PC-9 (cell line): ENCODE measurements at regions not wholly inside any gene's neighbourhood (a gene's known extent, or its start where the extent isn't known, plus 50 kb on each side); places are given as distances from the start of the nearest gene placed in this dataset.

Source experiments
- BruUV-seq: library from RNA; stranded (reverse); fragments of 400-500 nt; replicated peaks from 2 replicates; lab custom pipeline; 2021; lab: Mats Ljungman, UMichigan
- CTCF ChIA-PET: fragments of 300-600 bp; sonication (Branson Sonifier 250); formaldehyde crosslinking; loops from one replicate; lab custom pipeline; 2022; ENCODE audit warnings: antibody characterized with exemption; lab: Charles Lee
- POLR2A ChIA-PET: fragments of 300-600 bp; sonication (Branson Sonifier 250); formaldehyde crosslinking; loops from one replicate; lab custom pipeline; 2022; ENCODE audit warnings: antibody characterized with exemption; ENCODE audit not compliant: unreplicated experiment; lab: Charles Lee
- DNase-seq, 2 experiments: peaks; one replicate each; pipeline versions ENCODE4 v3.0.0 to v3.0.0-alpha.2; 2015 to 2022; ENCODE audit warnings: mixed read lengths in 1 of 2
- H2AFZ ChIP-seq: fragments of 200-600 bp; sonication (generic); 2 replicates; pipeline ENCODE4 v1.8.1; 2017; ENCODE audit warnings: antibody characterized with exemption
- H3F3A ChIP-seq: fragments of 200-600 bp; sonication (generic); 2 replicates; pipeline ENCODE4 v1.8.1; 2017; ENCODE audit warnings: antibody characterized with exemption, mild to moderate bottlenecking, low read depth; ENCODE audit not compliant: insufficient read depth
- H3K27ac ChIP-seq: fragments of 200-600 bp; sonication (generic); 2 replicates; pipeline ENCODE4 v1.6.1; 2016; ENCODE audit warnings: mixed run types
- H3K27me3 ChIP-seq: fragments of 200-600 bp; sonication (generic); 2 replicates; pipeline ENCODE4 v1.6.1; 2016; ENCODE audit warnings: low read depth, mixed run types; ENCODE audit not compliant: insufficient read depth
- H3K36me3 ChIP-seq: fragments of 200-600 bp; sonication (generic); 2 replicates; pipeline ENCODE4 v1.6.1; 2016; ENCODE audit warnings: low read depth, mixed run types
- H3K4me1 ChIP-seq: fragments of 200-600 bp; sonication (generic); replicated peaks from 2 replicates; pipeline ENCODE4 v1.6.1; 2016; ENCODE audit warnings: mixed run types; ENCODE audit not compliant: insufficient read depth
- H3K4me2 ChIP-seq: fragments of 200-600 bp; sonication (generic); 2 replicates; pipeline ENCODE4 v1.6.1; 2017; ENCODE audit warnings: mixed run types
- H3K4me3 ChIP-seq: fragments of 200-600 bp; sonication (generic); 2 replicates; pipeline ENCODE4 v1.6.1; 2016; ENCODE audit warnings: mixed run types
- H3K79me2 ChIP-seq: fragments of 200-600 bp; sonication (generic); 2 replicates; pipeline ENCODE4 v1.6.1; 2017; ENCODE audit warnings: low read depth, mixed run types
- H3K9me2 ChIP-seq: fragments of 200-600 bp; sonication (generic); 2 replicates; pipeline ENCODE4 v1.8.1; 2017; ENCODE audit warnings: mild to moderate bottlenecking; ENCODE audit not compliant: insufficient read depth
- H3K9me3 ChIP-seq: fragments of 200-600 bp; sonication (generic); 2 replicates; pipeline ENCODE4 v1.8.1; 2016; ENCODE audit warnings: low read depth; ENCODE audit not compliant: insufficient read depth
- H4K20me1 ChIP-seq: fragments of 200-600 bp; sonication (generic); 2 replicates; pipeline ENCODE4 v1.8.1; 2017; ENCODE audit not compliant: insufficient read depth
- CTCF ChIP-seq: fragments of 200-600 bp; sonication (generic); conservative IDR thresholded peaks from 2 replicates; pipeline ENCODE4 v1.6.1; 2017; ENCODE audit warnings: mixed run types, antibody characterized with exemption, mild to moderate bottlenecking, moderate library complexity
- EZH2 ChIP-seq: fragments of 200-600 bp; sonication (generic); IDR thresholded peaks from 2 replicates; pipeline ENCODE4 v1.8.0; 2017; ENCODE audit warnings: antibody characterized with exemption, low read depth
- intact Hi-C: fragments of 100-400 bp; cut with micrococcal nuclease; formaldehyde crosslinking; loops from one replicate; pipeline ENCODE4 v1.10.0; 2022; ENCODE audit not compliant: unreplicated experiment

- TF ChIP-seq EZH2: no peak
- no peak for TF ChIP-seq CTCF
- Histone ChIP-seq H3K79me2 (no peaks in the 10 kb centered on the region), H4K20me1 (no peaks in the 10 kb centered on the region), H3F3A (no peaks in the 10 kb centered on the region), H3K4me3 (no peak overlapping the region), H2AFZ (no peak overlapping the region), H3K9me2 (no peaks in the 10 kb centered on the region), H3K27ac (no peak overlapping the region), H3K36me3 (no peaks in the 10 kb centered on the region), H3K4me2 (no peak overlapping the region), H3K9me3 (no peaks in the 10 kb centered on the region), H3K27me3 (0 out of 2 replicates have a peak, but pooled peaks cover 3% of the 10 kb centered on the region), H3K4me1 (no peaks in the 10 kb centered on the region)
- POLR2A ChIA-PET: no interaction called here
- CTCF ChIA-PET: no interaction called here
- no TSS peak for BruUV-seq
- intact Hi-C loops: no loop called here
- DNase-seq: no peak
These were observed 55.0 kb upstream of the LBX1 start for GRCh38 chr10:101284101-101284743.

GRCh38 chr10:101284744-101285463 lies 55.6 kb upstream of the LBX1 start:
- no peak overlapping the region for H3K27ac ChIP-seq
- no peak overlapping the region for H2AFZ ChIP-seq
- H3K4me1 ChIP-seq: no peaks in the 10 kb centered on the region
- intact Hi-C loops: no loop called here
- no peaks in the 10 kb centered on the region for H3K36me3 ChIP-seq
- TF ChIP-seq CTCF: no peak
- TF ChIP-seq EZH2: no peak
- H3K4me2 ChIP-seq: no peak overlapping the region
- 0 out of 2 replicates have a peak, but pooled peaks cover 3% of the 10 kb centered on the region for H3K27me3 ChIP-seq
- CTCF ChIA-PET: no interaction called here
- H4K20me1 ChIP-seq: no peaks in the 10 kb centered on the region
- POLR2A ChIA-PET: no interaction called here
- BruUV-seq: no TSS peak
- no peak overlapping the region for H3K4me3 ChIP-seq
- H3K9me2 ChIP-seq: no peaks in the 10 kb centered on the region
- no peaks in the 10 kb centered on the region for H3K79me2 ChIP-seq
- no peak for DNase-seq
- no peaks in the 10 kb centered on the region for H3F3A ChIP-seq
- H3K9me3 ChIP-seq: no peaks in the 10 kb centered on the region

GRCh38 chr10:101285519-101286070 lies 56.3 kb upstream of the LBX1 start:
- no peaks in the 10 kb centered on the region for H3K9me2 ChIP-seq
- intact Hi-C loops: no loop called here
- no peak overlapping the region for H3K4me3 ChIP-seq
- no peak overlapping the region for H3K27ac ChIP-seq
- BruUV-seq: no TSS peak
- POLR2A ChIA-PET: no interaction called here
- no peak for DNase-seq
- H3K4me2 ChIP-seq: no peak overlapping the region
- no peaks in the 10 kb centered on the region for H3K36me3 ChIP-seq
- H3K9me3 ChIP-seq: no peaks in the 10 kb centered on the region
- TF ChIP-seq CTCF (no peak), EZH2 (no peak)
- H3K4me1 ChIP-seq: no peaks in the 10 kb centered on the region
- no peaks in the 10 kb centered on the region for H3K79me2 ChIP-seq
- CTCF ChIA-PET: no interaction called here
- H2AFZ ChIP-seq: no peak overlapping the region
- H3K27me3 ChIP-seq: 0 out of 2 replicates have a peak, but pooled peaks cover 3% of the 10 kb centered on the region
- H3F3A ChIP-seq: no peaks in the 10 kb centered on the region
- no peaks in the 10 kb centered on the region for H4K20me1 ChIP-seq
